ENCODE measurements at regions not wholly inside any gene's neighbourhood (a gene's known extent, or its start where the extent isn't known, plus 50 kb on each side); places are given as distances from the start of the nearest gene placed in this dataset.

GRCh38 chr11:69576069-69576782 lies 64.7 kb upstream of the CCND1 start:
- TF ChIP-seq, protein P1, sequence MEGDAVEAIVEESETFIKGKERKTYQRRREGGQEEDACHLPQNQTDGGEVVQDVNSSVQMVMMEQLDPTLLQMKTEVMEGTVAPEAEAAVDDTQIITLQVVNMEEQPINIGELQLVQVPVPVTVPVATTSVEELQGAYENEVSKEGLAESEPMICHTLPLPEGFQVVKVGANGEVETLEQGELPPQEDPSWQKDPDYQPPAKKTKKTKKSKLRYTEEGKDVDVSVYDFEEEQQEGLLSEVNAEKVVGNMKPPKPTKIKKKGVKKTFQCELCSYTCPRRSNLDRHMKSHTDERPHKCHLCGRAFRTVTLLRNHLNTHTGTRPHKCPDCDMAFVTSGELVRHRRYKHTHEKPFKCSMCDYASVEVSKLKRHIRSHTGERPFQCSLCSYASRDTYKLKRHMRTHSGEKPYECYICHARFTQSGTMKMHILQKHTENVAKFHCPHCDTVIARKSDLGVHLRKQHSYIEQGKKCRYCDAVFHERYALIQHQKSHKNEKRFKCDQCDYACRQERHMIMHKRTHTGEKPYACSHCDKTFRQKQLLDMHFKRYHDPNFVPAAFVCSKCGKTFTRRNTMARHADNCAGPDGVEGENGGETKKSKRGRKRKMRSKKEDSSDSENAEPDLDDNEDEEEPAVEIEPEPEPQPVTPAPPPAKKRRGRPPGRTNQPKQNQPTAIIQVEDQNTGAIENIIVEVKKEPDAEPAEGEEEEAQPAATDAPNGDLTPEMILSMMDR (IDR thresholded peaks at IDR 0.05; ENCODE audit: poor library complexity), result no peak
- no peak for TF ChIP-seq EZH2 (IDR thresholded peaks at IDR 0.05; ENCODE audit: borderline replicate concordance)

Data from hepatocyte (in vitro differentiated cells).